ENCODE measurements at regions not wholly inside any gene's neighbourhood (a gene's known extent, or its start where the extent isn't known, plus 50 kb on each side); places are given as distances from the start of the nearest gene placed in this dataset.

GRCh38 chr1:78408810-78409209, 82.0 kb upstream of the PTGFR start:
- no peak for TF ChIP-seq CTCF (IDR thresholded peaks at IDR 0.05; ENCODE audit: low read depth, low read length, poor library complexity, severe bottlenecking)
- TF ChIP-seq EZH2phosphoT487 (IDR thresholded peaks at IDR 0.05; ENCODE audit: borderline replicate concordance, low read length) = no peak
